ENCODE measurements at regions not wholly inside any gene's neighbourhood (a gene's known extent, or its start where the extent isn't known, plus 50 kb on each side); places are given as distances from the start of the nearest gene placed in this dataset.

DNA sequence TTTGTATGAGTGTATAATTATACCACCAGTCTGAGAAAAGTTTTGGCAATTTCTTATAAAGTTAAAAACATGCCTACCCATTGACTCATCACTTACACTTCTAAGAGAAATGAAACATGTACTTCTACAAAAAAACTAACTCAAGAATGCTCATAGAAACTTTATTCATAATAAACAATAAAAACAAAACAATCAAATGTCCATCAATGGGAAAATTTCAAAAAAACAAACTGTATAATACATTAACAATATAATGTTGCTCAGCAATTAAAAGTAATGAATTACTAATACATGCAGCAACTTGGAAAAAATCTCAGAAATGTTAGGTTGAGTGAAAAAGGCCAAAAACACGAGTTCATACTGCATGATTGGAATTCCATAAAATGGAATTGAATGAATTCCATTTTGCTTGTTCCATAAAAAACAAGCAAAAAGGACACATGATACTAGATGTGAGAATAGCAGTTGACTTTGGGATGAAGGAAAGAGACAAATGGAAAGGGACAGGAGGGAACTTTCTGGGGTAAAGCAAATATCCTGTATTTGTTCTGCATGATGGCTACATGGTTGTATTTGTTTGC lies 726.6 kb downstream of the RFPL4B start:
- DNase-seq (ENCODE audit: low read depth in 3 of 3, low spot score in 1 of 3), result no peak

GRCh38 chr6:113076116-113076515 lies 729.0 kb downstream of the RFPL4B start:
- no peak for DNase-seq (ENCODE audit: low read depth in 3 of 3, low spot score in 1 of 3)

GRCh38 chr6:113076816-113077215 lies 729.7 kb downstream of the RFPL4B start:
- DNase-seq (ENCODE audit: low read depth in 3 of 3, low spot score in 1 of 3), result no peak

- no peak for DNase-seq (ENCODE audit: low read depth in 3 of 3, low spot score in 1 of 3)
Observed at GRCh38 chr6:113077794-113078193, 730.7 kb downstream of the RFPL4B start.

- no peak for DNase-seq (ENCODE audit: low read depth in 3 of 3, low spot score in 1 of 3)
Observed at GRCh38 chr6:113078791-113079190, 731.7 kb downstream of the RFPL4B start.

DNA sequence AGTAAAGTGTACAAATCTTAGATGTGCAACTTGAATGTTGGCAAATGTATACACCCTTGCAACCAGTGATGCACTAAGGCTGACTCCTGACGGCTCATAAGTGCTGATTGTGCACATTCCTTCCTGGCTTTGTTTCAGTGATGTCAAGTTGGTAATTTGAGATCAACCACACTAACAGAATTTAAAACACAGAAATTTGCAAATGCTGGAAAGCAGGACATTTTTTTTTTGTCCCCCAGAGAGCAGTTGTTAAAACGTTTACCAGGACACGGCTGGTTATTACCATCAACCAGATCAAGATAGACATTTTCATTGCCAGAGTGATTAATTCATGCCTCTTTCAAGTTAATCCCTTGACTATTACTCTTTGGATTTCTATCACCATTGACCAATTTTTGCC lies 735.6 kb downstream of the RFPL4B start:
- no peak for DNase-seq (ENCODE audit: low read depth in 3 of 3, low spot score in 1 of 3)

DNA sequence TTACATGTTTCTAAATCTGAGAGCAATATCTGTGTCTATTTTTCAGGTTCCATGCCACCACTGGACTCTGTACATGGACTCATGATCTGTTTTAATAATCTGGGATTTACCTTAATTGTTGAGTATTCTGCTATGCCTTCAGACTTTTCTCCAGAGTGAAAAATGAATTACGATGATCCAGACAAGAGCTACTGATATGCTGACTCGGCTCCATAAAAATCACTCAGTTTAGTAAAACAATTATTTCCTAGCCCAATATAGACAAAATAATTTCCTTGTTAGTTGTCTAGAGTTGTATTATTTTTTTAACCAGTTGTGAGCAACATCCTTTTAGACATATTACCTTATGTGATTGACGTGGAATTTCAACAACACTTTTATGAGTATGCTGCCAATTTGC lies 736.8 kb downstream of the RFPL4B start:
- no peak for DNase-seq (ENCODE audit: low read depth in 3 of 3, low spot score in 1 of 3)

GRCh38 chr6:113089056-113089455 lies 741.9 kb downstream of the RFPL4B start:
- DNase-seq (ENCODE audit: low read depth in 3 of 3, low spot score in 1 of 3), result no peak

DNA sequence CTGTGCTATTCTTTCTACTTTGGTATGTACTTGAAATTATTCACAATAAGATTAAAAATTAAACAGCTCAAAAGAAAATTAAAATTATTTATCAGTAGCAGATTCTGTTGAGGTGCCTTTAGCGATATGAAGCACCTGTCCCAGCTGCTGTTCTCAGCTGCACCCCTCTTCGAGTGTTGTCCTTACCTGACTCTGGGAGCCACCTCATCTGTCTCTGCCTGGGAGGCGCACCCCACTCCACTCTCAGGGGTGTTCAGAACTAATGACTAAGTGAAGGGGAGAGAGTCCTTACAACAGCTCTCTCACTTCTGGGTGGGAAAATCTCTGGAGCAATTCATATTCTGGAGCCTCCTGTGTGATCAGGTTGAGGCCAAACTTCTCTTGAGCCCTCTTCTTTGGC lies 745.7 kb downstream of the RFPL4B start:
- no peak for DNase-seq (ENCODE audit: low read depth in 3 of 3, low spot score in 1 of 3)

- DNase-seq (ENCODE audit: low read depth in 3 of 3, low spot score in 1 of 3), result no peak
Observed at GRCh38 chr6:113094779-113095178, 747.6 kb downstream of the RFPL4B start.

GRCh38 chr6:113095841-113096240 lies 748.7 kb downstream of the RFPL4B start:
- DNase-seq (ENCODE audit: low read depth in 3 of 3, low spot score in 1 of 3), result no peak

GRCh38 chr6:113102761-113103160 lies 754.4 kb upstream of the MARCKS start:
- DNase-seq (ENCODE audit: low read depth in 3 of 3, low spot score in 1 of 3), result no peak

- no peak for DNase-seq (ENCODE audit: low read depth in 3 of 3, low spot score in 1 of 3)
Observed at GRCh38 chr6:113103634-113104361, 753.3 kb upstream of the MARCKS start.

DNA sequence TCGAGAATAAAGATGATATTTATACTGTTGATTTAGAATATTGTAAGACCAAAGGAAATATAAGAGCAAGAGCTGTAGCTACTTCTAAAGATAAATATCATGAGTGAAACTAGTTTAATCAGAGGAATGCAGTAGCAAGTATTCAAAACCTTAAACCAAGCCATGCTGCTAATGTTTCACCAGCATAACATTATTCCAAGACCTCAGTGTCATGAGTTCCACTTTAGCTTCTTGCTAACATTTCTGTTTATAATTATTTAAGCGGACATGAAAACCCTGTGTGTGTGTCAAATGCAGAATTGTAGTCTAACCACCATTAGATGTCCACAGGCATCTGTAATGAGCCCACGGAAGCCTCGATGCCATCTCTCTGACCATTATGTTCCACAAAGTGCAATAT lies 752.6 kb upstream of the MARCKS start:
- DNase-seq (ENCODE audit: low read depth in 3 of 3, low spot score in 1 of 3), result no peak

- no peak for DNase-seq (ENCODE audit: low read depth in 3 of 3, low spot score in 1 of 3)
Observed at GRCh38 chr6:113104951-113105350, 752.2 kb upstream of the MARCKS start.

DNA sequence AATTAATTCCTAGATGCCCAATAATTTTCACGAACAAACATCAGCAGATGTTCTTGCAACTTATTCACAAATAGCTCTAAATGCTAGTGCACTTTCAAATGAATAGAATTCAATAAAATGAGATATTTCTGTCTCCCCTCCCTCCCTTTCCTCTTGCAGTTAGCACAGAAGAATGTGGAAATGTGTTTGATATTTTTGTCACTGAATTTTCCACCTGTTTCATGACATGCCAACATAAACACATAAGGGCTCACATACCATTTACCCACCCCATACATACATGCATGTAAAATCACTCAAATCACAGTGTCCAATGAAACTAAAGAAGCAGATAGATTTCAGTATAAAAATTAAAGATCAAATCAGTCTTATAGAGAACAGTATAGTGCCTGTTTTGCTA lies 746.9 kb upstream of the MARCKS start:
- DNase-seq (ENCODE audit: low read depth in 3 of 3, low spot score in 1 of 3), result no peak

- no peak for DNase-seq (ENCODE audit: low read depth in 3 of 3, low spot score in 1 of 3)
Observed at GRCh38 chr6:113111550-113111949, 745.6 kb upstream of the MARCKS start.

DNA sequence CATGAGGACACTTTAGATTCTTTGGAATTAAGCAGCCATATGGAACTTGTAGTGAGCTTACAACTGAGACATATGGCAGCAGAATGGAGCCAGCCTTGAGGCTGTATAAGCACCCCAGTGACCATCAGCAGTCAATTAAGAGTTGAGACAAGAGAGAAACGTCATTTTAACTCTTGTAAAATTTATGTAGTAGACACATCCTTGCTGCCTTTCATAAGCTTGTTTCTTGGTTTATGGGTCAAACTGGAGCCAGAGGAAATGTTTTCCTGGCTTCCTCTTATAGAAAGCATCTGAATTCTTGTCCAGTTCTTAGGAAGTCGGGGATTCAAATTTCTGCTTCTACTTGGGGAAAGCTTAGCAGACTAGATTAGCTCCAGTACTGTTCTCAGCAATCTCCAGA lies 745.1 kb upstream of the MARCKS start:
- DNase-seq (ENCODE audit: low read depth in 3 of 3, low spot score in 1 of 3), result no peak

DNA sequence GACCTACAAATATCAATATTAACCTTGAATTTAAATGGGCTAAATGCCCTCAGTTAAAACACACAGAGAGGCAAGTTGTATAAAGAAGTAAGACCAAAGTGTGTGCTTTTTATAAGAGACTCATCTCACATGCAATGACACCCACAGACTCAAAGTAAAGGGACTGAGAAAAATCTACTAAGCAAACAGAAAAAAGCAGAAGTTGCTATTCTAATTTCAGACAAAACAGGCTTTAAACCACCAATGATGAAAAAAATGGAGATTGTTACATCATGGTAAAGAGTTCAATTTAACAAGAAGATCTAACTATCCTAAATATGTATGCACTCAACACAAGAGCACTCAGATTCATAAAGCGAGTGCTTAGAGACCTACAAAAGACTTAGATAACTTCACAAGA lies 741.9 kb upstream of the MARCKS start:
- DNase-seq (ENCODE audit: low read depth in 3 of 3, low spot score in 1 of 3), result no peak

GRCh38 chr6:113120224-113120581 lies 736.9 kb upstream of the MARCKS start:
- DNase-seq (ENCODE audit: low read depth in 3 of 3, low spot score in 1 of 3), result no peak

DNA sequence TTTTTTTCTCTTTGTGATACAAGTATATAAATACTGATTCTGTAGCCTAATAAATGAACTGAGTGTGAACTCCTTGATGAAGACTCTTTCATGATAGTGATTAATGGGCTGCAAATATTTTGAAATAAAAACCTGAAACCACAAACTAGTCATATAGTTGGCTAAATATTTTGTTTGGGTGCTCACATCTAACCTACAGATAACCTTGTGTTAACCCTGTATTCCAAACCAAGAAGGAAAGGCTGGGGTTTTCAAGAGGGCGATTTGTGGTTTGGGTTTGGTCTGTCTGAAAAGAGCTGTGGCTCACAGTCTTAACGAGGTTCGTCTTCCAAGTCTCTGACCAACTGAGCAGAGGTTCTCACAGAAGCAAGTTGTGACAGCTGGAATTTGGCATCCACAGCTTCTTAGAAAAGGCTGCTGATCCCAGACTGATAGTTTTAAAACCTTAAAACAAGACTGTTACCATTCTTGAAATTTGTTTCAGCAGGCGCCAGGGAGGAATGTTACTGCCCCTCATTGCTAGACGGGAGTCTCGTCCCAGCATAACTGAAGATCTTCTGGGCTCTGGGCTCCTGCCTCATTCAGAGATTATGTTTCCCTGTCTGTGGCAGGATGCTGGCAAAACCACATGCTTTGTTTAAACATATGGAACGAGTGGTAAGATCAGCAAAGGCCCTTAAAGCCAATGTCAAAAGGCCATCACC lies 736.4 kb upstream of the MARCKS start:
- DNase-seq (ENCODE audit: low read depth in 3 of 3, low spot score in 1 of 3), result no peak

DNA sequence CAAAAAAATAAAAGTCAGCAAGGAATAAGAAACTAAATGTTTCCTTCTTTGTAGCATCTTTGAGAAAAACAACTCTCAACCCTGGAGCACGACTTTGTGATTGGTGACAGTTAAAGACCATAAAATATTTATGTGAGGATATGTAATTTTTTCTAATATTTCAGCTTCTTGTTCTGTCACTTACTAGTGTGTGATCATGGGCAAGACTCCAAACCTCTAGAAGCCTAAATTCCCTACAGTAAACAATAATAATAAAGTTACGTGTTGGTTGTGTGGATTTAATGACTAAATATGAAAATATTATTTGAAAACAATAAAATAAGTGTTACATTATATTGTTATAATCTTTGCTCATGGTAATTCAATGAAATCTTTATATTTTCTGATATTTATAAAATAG lies 735.6 kb upstream of the MARCKS start:
- no peak for DNase-seq (ENCODE audit: low read depth in 3 of 3, low spot score in 1 of 3)

GRCh38 chr6:113122060-113122459 lies 735.1 kb upstream of the MARCKS start:
- no peak for DNase-seq (ENCODE audit: low read depth in 3 of 3, low spot score in 1 of 3)
